ENCODE measurements at regions not wholly inside any gene's neighbourhood (a gene's known extent, or its start where the extent isn't known, plus 50 kb on each side); places are given as distances from the start of the nearest gene placed in this dataset.

DNA sequence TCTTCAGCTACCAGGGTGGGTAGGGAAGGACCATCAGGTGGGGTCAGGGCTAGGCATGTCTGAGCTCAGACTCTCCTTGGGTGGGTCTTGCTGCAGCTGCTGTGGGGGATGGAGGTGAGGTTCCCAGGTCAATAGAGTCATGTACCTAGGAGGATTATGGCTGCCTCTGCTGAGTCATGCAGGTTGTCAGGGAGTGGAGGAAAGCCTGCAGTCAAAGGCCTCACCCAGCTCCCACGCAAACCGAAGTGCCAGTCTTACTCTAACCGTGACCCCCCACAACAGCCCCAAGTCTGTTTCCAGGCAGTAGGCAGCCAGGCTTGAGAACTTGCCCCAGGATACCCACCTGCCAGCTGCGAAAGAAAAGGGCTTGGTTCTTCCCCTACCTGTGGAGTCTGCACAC is 113.6 kb upstream of the GALNT5 start:
- H2AFZ ChIP-seq (ENCODE audit: low read depth, low read length): no peak overlapping the region
- H3K4me3 ChIP-seq (ENCODE audit: low read length): no peak overlapping the region
- H3K9me3 ChIP-seq (ENCODE audit: low read length): no peaks in the 10 kb centered on the region
- H3K4me1 ChIP-seq (ENCODE audit: insufficient read depth, low read length): no peaks in the 10 kb centered on the region
- no peaks in the 10 kb centered on the region for H3K27me3 ChIP-seq (ENCODE audit: insufficient read depth, low read length)
- H3K36me3 ChIP-seq (ENCODE audit: insufficient read depth, low read length): no peaks in the 10 kb centered on the region

DNA sequence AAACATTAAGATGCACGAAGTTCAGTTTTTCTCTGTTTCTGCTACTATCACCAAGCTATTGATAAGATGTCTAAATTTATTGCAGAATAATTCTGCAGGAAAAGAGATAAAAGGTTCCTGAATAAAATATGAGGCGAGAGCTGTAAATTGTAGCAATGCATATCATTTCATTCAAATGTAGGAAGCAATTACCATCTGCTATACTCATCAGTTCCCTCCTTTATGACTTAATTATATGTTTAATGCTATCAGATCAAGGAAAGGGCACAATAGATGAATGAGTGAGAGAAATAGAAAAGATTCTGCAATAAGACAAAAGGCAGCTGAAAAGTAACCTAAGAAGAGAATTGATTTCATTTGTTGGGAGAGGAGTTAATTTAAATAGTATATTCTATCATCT is 108.2 kb upstream of the GALNT5 start:
- no peaks in the 10 kb centered on the region for H3K36me3 ChIP-seq (ENCODE audit: insufficient read depth, low read length)

DNA sequence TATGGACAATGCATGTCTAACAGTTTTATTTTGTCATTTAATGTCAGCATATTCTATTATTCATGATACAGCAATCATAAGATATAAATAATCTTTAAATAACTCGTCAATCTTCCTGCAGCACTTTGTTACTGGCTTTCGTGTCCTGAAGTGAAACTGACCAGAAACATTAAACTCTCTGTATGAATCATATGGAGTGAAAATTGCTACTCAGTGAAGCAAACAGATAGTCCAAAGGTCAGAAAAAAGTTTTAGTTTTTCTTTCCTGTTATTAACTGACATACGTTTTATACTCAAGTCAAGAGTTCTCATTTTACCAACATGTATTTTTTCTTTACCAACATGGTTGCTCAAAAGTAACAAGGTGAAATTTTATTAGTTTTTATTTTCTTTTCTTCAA is 106.8 kb upstream of the GALNT5 start:
- Histone ChIP-seq H3K36me3 (ENCODE audit: insufficient read depth, low read length) (no peaks in the 10 kb centered on the region), H2AFZ (ENCODE audit: low read depth, low read length) (no peak overlapping the region), H3K4me1 (ENCODE audit: insufficient read depth, low read length) (no peaks in the 10 kb centered on the region), H3K27me3 (ENCODE audit: insufficient read depth, low read length) (no peaks in the 10 kb centered on the region), H3K9me3 (ENCODE audit: low read length) (no peaks in the 10 kb centered on the region), H3K4me3 (ENCODE audit: low read length) (no peak overlapping the region)

More for the DNA sequence above, 108.2 kb upstream of the GALNT5 start:
- H3K4me3 ChIP-seq (ENCODE audit: low read length): no peak overlapping the region
- H3K4me1 ChIP-seq (ENCODE audit: insufficient read depth, low read length): no peaks in the 10 kb centered on the region
- H3K9me3 ChIP-seq (ENCODE audit: low read length): no peaks in the 10 kb centered on the region
- H2AFZ ChIP-seq (ENCODE audit: low read depth, low read length): no peak overlapping the region
- H3K27me3 ChIP-seq (ENCODE audit: insufficient read depth, low read length): no peaks in the 10 kb centered on the region

DNA sequence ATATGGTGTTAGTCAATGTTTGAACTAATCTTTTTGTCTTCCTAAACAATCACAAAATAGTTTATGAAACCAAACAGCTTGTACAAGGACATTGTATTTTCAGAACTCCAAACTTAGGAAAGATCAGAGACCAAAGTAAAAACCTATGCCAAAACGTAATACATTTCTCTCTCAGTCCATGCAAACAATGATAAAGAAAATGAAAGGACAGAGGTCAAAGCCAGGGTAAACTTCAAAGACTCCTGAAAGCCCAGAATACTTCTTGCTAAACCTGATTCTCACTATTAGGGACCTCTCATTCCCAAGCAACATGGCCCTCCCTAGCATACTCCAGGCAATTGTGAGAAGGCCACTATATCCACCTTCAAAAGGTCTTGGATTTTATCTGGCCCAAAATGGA is 105.1 kb upstream of the GALNT5 start:
- no peak overlapping the region for H3K4me3 ChIP-seq (ENCODE audit: low read length)
- no peak overlapping the region for H2AFZ ChIP-seq (ENCODE audit: low read depth, low read length)
- no peaks in the 10 kb centered on the region for H3K36me3 ChIP-seq (ENCODE audit: insufficient read depth, low read length)
- no peaks in the 10 kb centered on the region for H3K27me3 ChIP-seq (ENCODE audit: insufficient read depth, low read length)
- no peaks in the 10 kb centered on the region for H3K4me1 ChIP-seq (ENCODE audit: insufficient read depth, low read length)
- H3K9me3 ChIP-seq (ENCODE audit: low read length): no peaks in the 10 kb centered on the region

DNA sequence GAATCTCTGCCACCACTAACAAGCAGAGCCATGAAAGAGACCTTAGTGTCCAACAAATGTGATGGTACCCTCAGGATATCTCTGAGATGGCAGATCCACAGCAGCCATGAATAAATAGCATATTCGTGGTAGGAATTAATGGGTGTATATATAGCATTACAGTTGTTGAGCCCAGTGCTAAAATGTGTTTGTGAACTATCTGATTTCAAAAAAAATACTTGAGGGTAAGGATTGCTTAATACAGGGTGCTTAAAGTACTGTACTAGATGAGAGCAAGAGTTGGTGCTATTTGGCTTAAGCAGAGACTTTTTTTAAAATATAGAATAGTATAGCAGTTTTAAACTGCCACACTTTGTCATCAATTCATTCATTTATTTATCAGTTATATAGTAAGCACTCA is 101.5 kb upstream of the GALNT5 start:
- Histone ChIP-seq H3K4me3 (ENCODE audit: low read length) (no peak overlapping the region), H3K36me3 (ENCODE audit: insufficient read depth, low read length) (no peaks in the 10 kb centered on the region), H2AFZ (ENCODE audit: low read depth, low read length) (no peak overlapping the region), H3K4me1 (ENCODE audit: insufficient read depth, low read length) (no peaks in the 10 kb centered on the region), H3K9me3 (ENCODE audit: low read length) (no peaks in the 10 kb centered on the region), H3K27me3 (ENCODE audit: insufficient read depth, low read length) (no peaks in the 10 kb centered on the region)

DNA sequence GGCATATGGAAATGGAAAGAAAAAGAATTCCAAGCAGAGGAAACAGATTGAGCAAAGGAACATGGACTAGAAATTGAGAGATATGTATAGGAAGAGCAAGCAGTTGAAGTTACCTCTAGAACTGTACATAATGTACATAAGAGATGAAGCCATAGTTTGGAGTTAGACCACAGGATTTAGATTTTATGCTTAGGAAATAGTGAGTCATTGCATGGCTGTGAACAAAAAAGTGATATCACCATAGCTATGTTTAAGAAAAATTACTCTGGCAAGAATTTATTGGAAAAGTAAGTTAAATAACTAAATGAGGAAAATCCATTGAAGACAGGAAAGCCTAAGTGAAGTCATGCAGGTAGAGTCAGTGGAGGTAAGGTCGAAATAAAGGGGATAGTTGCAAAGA is 99.4 kb upstream of the GALNT5 start:
- H3K9me3 ChIP-seq (ENCODE audit: low read length): no peaks in the 10 kb centered on the region
- no peak overlapping the region for H3K4me3 ChIP-seq (ENCODE audit: low read length)
- no peaks in the 10 kb centered on the region for H3K27me3 ChIP-seq (ENCODE audit: insufficient read depth, low read length)
- no peak overlapping the region for H2AFZ ChIP-seq (ENCODE audit: low read depth, low read length)
- no peaks in the 10 kb centered on the region for H3K36me3 ChIP-seq (ENCODE audit: insufficient read depth, low read length)
- H3K4me1 ChIP-seq (ENCODE audit: insufficient read depth, low read length): no peaks in the 10 kb centered on the region

DNA sequence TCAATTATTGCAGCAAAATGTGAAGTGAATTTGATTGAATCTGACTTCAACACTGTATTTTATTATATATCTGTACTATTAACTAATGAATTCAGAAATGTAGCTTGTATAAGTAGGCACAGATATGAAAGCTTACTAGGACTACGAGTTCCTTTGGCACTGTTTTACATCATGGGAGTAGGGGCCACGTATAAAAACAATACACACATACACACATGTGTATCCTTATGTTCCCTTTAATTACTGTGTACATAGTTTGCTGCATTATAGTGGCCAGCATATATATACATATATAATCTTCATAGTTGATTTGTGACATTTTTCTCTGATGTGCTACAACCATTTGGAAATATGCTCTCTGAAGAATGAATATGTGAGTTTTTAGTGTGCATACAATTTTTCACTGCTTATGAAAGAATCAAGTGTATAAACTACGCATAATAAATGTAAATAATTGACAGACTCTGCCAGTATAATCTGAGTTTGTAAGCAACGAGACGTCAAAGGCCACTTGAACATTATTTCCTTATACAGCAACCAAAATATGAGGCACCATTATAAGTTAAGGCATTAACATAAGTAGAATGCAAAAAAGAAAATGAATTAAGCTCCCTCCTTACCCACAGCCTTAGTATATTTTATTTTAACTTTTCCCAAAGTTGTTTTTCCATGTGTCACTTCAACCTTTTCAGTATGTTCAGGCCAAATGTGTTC is 98.1 kb upstream of the GALNT5 start:
- Histone ChIP-seq H2AFZ (ENCODE audit: low read depth, low read length) (no peak overlapping the region), H3K4me3 (ENCODE audit: low read length) (no peak overlapping the region), H3K36me3 (ENCODE audit: insufficient read depth, low read length) (no peaks in the 10 kb centered on the region), H3K9me3 (ENCODE audit: low read length) (no peaks in the 10 kb centered on the region), H3K4me1 (ENCODE audit: insufficient read depth, low read length) (no peaks in the 10 kb centered on the region), H3K27me3 (ENCODE audit: insufficient read depth, low read length) (no peaks in the 10 kb centered on the region)

DNA sequence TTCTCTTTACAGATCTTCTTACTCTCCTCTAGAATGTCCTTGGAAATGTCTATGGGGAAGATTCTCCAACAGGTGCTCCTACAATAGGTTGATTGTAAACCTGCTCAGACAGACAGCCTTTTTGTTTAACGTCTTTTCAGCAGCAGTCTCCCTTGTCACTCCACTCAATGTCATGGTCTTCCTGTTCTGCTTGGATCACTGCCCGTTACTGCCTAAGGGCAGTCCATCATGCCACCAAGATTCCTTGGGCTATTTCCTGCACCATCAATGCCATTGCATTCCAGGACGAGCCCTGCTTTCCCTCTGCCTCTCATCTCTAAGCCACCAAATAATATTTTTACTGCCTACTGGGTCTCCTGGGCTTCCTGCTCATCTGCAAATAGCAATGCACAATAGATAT is 97.4 kb upstream of the GALNT5 start:
- no peak overlapping the region for H3K4me3 ChIP-seq (ENCODE audit: low read length)
- H3K9me3 ChIP-seq (ENCODE audit: low read length): no peaks in the 10 kb centered on the region
- no peak overlapping the region for H2AFZ ChIP-seq (ENCODE audit: low read depth, low read length)
- H3K36me3 ChIP-seq (ENCODE audit: insufficient read depth, low read length): no peaks in the 10 kb centered on the region
- no peaks in the 10 kb centered on the region for H3K27me3 ChIP-seq (ENCODE audit: insufficient read depth, low read length)
- no peaks in the 10 kb centered on the region for H3K4me1 ChIP-seq (ENCODE audit: insufficient read depth, low read length)

DNA sequence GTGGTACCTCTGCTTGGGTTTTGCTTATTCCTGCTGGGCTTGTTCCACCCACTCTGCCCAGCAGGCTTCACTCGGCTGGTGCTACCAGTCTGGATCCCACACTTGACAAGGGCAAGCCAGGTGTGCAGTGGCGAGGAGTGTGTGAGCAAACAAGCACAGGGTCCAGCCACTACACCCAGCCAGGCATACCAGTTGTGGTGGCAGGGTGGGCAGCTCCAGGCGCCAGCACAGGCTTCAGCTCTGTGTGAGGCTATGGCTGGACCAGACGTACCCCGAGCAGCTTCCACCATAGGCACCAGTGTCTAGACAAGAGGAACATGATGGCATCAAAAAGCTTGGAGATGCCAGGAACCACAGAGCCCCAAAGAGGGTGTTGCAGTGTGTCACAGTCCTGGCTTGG is 93.1 kb upstream of the GALNT5 start:
- H3K27me3 ChIP-seq (ENCODE audit: insufficient read depth, low read length): no peaks in the 10 kb centered on the region
- H3K9me3 ChIP-seq (ENCODE audit: low read length): no peaks in the 10 kb centered on the region
- H3K4me1 ChIP-seq (ENCODE audit: insufficient read depth, low read length): no peaks in the 10 kb centered on the region
- no peak overlapping the region for H3K4me3 ChIP-seq (ENCODE audit: low read length)
- H2AFZ ChIP-seq (ENCODE audit: low read depth, low read length): no peak overlapping the region
- no peaks in the 10 kb centered on the region for H3K36me3 ChIP-seq (ENCODE audit: insufficient read depth, low read length)

DNA sequence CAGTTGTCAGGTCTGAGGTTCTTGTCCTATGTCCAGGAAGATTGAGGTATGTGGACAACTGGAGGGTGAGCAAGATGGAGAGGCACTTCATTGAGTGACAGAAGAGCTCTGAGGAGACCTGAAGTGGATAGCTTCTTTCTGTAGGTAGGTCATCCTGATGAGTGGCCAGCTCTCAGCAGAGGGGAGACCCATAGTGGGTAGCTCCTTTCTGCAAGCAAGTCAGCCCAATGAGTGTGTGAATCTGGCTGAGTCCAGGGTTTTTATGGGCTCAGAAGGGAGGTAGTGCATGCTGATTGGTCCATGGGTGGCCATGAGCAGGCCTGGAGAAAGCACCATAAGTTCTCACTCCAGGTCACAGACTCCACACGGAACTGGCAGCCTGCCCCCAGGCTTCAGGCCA is 92.6 kb upstream of the GALNT5 start:
- Histone ChIP-seq H3K36me3 (ENCODE audit: insufficient read depth, low read length) (no peaks in the 10 kb centered on the region), H3K4me3 (ENCODE audit: low read length) (no peak overlapping the region), H3K9me3 (ENCODE audit: low read length) (no peaks in the 10 kb centered on the region), H2AFZ (ENCODE audit: low read depth, low read length) (no peak overlapping the region), H3K4me1 (ENCODE audit: insufficient read depth, low read length) (no peaks in the 10 kb centered on the region), H3K27me3 (ENCODE audit: insufficient read depth, low read length) (no peaks in the 10 kb centered on the region)

DNA sequence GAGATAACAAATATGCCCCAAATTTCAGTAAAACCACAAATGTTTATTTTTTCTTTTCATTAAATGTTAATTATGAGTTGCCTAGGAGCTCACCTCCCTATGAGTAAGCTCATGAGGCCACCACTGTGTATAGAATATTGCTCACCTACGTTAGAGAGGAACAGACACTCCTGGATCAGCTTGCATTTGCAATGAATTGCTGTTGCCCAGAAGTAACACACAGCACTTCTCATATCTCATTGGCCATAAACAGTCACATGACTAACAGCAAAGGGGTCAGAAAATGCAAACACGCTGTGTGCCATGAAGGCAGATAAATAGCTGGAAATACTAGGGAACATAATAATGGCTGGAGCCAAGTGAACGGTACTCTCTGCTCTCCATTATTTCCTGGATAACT is 89.0 kb upstream of the GALNT5 start:
- H3K4me3 ChIP-seq (ENCODE audit: low read length): no peak overlapping the region
- no peaks in the 10 kb centered on the region for H3K4me1 ChIP-seq (ENCODE audit: insufficient read depth, low read length)
- H3K36me3 ChIP-seq (ENCODE audit: insufficient read depth, low read length): no peaks in the 10 kb centered on the region
- H2AFZ ChIP-seq (ENCODE audit: low read depth, low read length): no peak overlapping the region
- no peaks in the 10 kb centered on the region for H3K9me3 ChIP-seq (ENCODE audit: low read length)
- H3K27me3 ChIP-seq (ENCODE audit: insufficient read depth, low read length): no peaks in the 10 kb centered on the region

DNA sequence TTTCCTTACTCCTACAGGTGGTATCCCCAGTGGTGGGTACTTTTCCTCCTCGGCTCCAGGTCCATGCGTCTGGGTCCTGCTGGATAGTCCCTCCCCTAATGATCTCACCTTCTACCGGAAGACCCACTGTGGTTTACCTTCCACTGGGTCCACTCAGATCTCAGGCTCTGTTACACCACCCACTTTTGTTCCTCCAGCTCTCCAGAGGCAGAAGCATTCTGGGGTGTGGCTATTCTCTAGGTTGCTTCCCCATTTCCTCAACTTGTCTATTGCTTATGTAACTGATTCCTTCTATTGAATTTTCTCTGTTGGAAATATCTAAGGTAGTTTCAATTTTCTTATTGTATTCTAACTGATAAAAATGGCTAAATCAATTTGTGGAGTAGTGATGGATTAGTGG is 87.6 kb upstream of the GALNT5 start:
- H2AFZ ChIP-seq (ENCODE audit: low read depth, low read length): no peak overlapping the region
- no peaks in the 10 kb centered on the region for H3K36me3 ChIP-seq (ENCODE audit: insufficient read depth, low read length)
- no peak overlapping the region for H3K4me3 ChIP-seq (ENCODE audit: low read length)
- H3K27me3 ChIP-seq (ENCODE audit: insufficient read depth, low read length): no peaks in the 10 kb centered on the region
- H3K9me3 ChIP-seq (ENCODE audit: low read length): no peaks in the 10 kb centered on the region
- no peaks in the 10 kb centered on the region for H3K4me1 ChIP-seq (ENCODE audit: insufficient read depth, low read length)

DNA sequence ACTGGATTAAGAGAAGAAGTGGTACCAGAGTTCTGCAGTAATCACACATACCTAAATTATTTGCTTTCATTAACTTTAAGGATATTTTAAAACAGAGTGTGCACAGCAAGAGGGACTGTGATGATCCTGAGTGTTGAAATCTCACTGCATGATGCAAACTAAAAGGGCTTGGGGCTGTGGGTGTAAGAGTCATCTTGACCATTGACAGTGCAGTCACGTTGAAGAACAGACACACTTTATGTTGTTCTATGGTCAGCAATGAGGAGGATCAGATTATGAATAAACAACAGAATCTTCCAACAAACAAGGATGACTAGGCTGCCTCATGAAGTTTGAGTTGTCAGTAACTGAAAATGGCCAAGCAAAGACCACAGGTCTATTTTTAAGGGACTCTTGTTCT is 87.2 kb upstream of the GALNT5 start:
- Histone ChIP-seq H3K9me3 (ENCODE audit: low read length) (no peaks in the 10 kb centered on the region), H3K36me3 (ENCODE audit: insufficient read depth, low read length) (no peaks in the 10 kb centered on the region), H3K4me1 (ENCODE audit: insufficient read depth, low read length) (no peaks in the 10 kb centered on the region), H2AFZ (ENCODE audit: low read depth, low read length) (no peak overlapping the region), H3K4me3 (ENCODE audit: low read length) (no peak overlapping the region), H3K27me3 (ENCODE audit: insufficient read depth, low read length) (no peaks in the 10 kb centered on the region)

DNA sequence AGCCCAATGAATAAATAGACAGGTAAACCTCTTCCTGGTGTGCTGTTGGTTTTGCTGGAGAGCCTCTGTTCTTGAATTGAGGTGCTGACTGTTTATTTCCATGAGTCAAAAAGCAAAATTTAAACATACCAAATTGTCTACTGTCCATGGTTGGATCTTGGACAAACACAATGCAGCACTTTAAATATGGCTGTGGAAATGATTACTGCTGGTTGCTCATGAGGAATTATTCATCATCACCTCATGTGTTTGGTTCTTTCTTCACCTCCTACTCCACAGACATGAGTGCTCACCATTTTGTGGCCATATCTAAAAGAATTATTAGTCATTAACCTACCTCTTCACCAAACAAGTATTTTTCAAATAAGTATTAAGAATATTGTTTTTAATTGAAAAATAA is 85.3 kb upstream of the GALNT5 start:
- Histone ChIP-seq H3K9me3 (ENCODE audit: low read length) (no peaks in the 10 kb centered on the region), H2AFZ (ENCODE audit: low read depth, low read length) (no peak overlapping the region), H3K4me3 (ENCODE audit: low read length) (no peak overlapping the region), H3K27me3 (ENCODE audit: insufficient read depth, low read length) (no peaks in the 10 kb centered on the region), H3K36me3 (ENCODE audit: insufficient read depth, low read length) (no peaks in the 10 kb centered on the region), H3K4me1 (ENCODE audit: insufficient read depth, low read length) (no peaks in the 10 kb centered on the region)

Measured in neuron (in vitro differentiated cells).